ENCODE measurements at regions not wholly inside any gene's neighbourhood (a gene's known extent, or its start where the extent isn't known, plus 50 kb on each side); places are given as distances from the start of the nearest gene placed in this dataset.

- no peak for TF ChIP-seq CTCF (IDR thresholded peaks at IDR 0.05)
- no peak for TF ChIP-seq EZH2 (IDR thresholded peaks at IDR 0.05; ENCODE audit: borderline replicate concordance, insufficient read depth, low read depth, low read length, poor library complexity, severe bottlenecking)
Measured at GRCh38 chr2:144320491-144320890, 199.4 kb downstream of the ZEB2 start.
